ENCODE measurements at regions not wholly inside any gene's neighbourhood (a gene's known extent, or its start where the extent isn't known, plus 50 kb on each side); places are given as distances from the start of the nearest gene placed in this dataset.

DNA sequence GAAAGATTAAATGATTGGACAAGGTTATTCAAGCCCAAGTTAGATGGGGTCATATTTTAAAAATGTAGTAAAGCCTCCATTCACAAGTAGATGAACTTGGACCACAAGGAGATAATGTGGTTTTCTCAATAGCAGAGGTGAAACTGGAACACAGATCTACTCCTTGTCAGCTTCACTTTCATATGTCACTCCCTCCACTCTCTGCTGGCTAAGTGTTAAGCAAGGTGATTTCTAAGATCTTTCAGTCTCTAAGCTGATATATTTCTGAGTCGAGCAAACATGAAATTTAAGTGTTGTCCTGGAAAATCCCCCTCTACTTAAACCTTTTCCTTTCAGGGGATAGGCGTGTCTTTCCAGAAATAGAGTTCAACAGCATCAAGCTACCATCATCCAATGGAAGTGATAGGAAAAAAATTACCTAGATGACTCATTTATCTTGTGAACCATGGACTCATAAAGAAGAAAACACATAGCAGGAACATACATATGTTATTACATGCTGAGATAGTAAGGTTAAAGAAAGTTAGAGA is 275.0 kb downstream of the PTEN start:
- peak; percentile 65 for DNase-seq

GRCh38 chr10:88147000-88147798 is 283.8 kb downstream of the PTEN start:
- DNase-seq: no peak

DNA sequence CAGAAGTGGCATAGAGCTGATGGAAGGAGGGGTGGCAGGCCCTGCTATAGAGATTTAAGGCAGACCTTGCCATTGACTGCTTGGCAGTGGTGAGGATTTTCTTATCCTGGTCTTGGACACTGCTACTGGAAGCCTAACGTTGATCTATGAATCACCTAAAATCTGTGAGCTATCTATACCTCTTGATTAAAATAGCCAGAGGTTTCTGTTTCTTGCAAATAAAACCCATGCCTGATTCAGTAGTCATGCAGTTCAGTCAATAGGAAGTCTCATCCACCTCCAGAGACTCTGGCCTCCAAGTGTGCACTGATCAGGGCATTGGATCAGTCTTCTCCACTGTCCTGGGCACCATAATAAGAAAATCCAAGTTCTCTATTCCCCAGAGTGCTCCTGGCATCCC is 286.5 kb downstream of the PTEN start:
- no peak for DNase-seq

DNA sequence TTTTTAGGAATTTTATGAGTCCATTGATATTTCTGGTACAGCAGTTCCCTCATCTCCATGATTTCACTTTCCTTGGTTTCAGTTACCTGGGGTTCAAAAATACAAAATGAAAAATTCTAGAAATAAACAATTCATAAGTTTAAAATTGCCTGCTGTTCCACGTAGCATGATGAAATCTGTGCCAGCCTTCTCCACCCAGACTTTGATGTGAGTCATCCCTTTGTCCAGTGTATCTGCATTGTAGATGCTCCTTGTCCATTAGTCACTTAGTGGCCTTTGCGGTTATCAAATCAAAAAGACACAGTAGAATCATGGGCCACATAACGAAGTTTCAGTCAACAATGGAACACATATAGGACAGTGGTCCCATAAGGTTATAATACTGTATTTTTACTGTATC is 286.9 kb downstream of the PTEN start:
- DNase-seq: no peak

DNA sequence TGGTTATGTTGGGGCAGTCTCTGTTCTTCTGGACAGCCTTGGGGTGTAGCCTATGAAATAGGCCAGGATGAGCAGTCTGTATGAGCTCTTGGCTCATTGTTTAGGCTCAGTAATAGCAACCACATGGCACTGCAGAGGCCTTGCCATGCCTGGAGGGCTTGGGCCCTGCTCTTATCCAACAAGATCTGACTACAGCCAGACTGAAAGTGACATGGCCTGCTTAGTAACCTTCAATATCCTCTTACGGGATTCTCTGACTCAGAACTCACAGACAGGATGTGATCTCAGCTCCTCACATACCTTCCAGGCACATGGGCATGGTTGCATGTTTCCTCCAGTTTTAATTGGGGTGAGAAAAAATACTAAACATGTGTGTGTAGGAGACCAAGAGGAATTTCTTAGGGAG is 289.3 kb downstream of the PTEN start:
- peak; percentile 90 for DNase-seq

DNA sequence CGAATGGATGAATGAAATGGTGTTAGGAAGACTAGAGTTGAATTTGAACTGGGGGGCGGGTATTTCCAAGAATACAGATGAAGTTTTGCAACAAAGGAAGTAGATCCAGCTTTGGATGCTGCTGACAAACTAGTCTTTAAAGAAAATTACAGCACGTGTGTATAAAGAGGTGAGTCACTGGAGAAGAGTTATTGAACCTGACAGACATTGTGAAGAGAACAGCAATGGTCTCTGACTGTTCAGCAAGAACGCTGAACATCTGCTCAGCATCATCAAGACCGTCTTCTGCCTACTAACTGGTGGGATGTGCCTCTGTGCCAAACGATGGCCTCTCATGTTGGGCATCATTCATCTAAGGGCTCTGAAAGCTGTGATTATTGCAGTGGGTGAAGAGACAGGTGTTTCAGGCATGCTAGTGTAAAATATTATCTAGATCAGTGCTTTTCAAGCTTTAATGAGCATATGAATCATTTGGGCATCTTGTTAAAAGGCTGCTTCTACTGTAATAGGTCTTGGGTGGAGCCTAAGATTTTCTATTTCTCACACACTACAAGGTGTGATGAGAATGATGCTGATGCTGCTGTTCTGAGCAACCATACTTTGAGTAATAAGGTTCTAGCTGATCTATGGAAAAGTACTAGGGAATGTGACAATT is 291.3 kb downstream of the PTEN start:
- DNase-seq: no peak

- no peak for DNase-seq
Observed at GRCh38 chr10:88156341-88156740, 292.9 kb downstream of the PTEN start.

DNA sequence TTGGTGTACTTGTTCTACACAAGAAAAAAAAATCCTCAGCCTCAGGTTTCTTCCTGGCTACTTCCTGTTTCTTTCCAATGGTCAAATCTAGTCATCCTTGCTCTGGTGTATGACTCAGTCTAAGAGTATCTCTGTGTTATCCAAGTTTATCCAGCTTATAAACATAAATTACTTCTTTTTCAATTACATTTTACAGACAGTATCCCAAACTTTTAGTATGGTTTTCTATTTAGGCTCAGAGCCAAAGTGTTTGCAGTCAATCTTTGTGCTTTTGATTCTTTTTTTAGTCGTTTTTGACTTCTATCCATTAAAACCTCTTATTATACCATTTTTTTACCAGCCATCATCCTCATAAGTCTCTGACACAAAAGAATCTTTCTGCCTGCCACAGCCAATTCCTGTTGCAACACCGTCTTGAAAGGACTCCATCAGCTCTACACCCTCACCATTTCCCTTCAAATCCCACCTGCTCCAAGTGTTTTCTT is 294.6 kb downstream of the PTEN start:
- no peak for DNase-seq

DNA sequence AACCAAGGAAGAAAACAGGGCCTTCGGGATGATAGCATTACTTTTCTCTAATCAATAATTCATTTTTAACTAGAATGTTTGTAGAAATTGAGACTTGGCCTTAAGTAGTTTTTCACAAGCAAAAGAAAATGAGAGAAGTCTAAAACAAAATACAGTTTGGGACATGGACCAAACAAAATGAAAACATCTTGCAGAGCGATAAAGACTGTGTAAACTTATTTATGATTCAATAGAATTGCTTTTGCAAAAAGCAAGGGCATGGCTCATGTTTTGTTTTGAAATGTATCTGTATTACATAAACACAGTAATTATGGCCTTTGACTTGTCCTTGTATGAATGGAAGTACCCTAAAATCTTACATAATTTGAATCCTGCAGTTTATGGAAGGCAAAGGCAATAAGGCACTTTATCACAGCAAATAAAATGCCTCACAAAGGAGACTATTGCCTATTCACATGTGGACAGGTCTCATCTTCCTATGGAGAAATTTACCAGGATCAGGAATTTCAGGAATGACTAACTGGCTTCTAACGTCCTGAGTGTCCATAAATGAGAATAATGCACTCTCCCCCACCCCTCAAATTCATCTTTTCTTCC is 295.2 kb downstream of the PTEN start:
- DNase-seq: no peak

DNA sequence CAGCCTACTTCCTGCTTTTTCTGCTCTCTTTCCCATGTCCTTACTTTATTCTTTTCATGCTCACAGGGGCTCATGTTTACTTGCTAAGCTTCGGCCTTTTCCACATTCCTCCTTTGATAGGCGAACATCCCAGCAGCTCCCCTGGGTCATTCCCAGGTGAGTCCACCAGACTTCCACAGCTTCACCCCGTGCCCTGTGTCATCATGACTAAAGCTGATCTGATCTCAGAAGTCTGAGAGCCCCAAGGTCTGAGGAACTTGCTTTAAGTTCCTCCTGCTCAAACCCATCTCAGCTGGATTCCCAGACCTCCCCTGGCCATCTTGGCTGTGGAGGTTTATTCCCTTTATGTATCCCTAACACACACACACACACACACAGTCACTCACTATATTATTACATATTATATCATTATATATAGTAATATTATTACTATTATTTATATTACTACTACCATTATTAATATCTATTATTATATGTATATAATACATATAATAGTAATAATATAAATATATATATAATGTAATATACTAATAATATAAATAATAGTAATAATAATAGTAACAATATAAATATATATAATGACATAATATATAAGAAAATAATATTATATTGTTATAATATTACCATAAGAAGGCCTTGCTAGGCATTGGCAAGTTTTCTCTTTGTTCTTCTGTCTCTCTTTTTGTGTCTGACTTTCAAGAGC is 295.9 kb downstream of the PTEN start:
- DNase-seq: no peak

GRCh38 chr10:88161070-88161469 is 297.6 kb downstream of the PTEN start:
- DNase-seq: no peak

DNA sequence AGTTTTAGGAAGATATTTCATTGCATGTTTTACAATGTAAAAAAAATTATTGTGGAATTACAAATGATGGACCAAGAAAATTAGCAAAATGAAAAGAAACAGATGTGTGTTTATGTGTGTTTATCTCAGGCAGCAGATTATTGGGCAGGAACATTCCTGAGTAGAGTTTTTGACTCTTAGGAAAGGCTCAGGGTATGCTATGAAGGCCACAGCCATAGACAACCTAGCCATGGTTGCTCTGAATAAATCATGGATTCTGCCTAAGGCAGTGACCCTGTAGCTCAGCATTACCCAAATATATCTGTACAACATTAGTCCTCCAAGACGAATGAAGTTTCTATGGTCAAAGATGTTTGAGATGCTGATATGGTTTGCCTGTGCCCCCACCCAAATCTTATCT is 298.3 kb downstream of the PTEN start:
- DNase-seq: no peak

GRCh38 chr10:88162852-88163251 is 299.4 kb downstream of the PTEN start:
- DNase-seq: no peak

DNA sequence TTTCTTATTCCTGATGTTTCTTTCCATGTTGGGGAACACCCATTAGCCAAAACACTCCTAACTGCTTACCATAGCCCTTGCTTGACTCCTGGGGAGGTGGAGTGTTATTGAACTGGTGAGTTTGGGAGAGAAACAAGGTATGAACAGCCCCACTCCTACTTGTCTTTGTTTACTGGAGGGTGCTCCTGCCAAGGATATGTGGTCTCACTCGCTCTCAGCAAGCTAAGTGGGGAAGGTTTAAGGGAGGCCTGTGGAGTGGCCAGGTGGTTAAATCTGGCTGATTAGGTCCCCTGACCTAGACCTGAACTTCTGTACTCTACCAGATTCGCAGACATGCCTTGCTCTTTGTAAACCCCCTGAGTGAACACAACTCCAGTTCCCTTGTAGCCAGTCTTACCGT is 300.1 kb downstream of the PTEN start:
- DNase-seq: no peak

DNA sequence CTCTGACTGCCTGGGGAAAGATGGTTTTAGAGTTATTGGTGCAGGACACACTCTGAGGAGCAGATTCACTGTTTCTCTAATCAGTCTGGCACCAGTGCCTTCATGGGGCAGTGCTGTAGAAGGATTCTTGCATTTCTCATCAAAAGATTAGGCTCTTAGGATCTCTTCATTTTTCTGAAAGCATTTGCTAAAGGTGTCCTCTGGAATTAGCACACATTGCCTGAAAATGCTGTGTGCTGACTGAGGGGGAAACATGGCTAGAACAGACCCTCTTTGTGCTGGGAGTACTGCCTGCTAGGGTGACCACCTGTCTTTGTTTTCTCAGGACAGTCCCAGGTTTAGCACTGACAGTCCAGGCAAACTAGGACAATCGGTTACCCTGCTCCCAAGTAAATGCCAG is 301.0 kb downstream of the PTEN start:
- DNase-seq: no peak

GRCh38 chr10:88165849-88166271 is 302.4 kb downstream of the PTEN start:
- DNase-seq: no peak

DNA sequence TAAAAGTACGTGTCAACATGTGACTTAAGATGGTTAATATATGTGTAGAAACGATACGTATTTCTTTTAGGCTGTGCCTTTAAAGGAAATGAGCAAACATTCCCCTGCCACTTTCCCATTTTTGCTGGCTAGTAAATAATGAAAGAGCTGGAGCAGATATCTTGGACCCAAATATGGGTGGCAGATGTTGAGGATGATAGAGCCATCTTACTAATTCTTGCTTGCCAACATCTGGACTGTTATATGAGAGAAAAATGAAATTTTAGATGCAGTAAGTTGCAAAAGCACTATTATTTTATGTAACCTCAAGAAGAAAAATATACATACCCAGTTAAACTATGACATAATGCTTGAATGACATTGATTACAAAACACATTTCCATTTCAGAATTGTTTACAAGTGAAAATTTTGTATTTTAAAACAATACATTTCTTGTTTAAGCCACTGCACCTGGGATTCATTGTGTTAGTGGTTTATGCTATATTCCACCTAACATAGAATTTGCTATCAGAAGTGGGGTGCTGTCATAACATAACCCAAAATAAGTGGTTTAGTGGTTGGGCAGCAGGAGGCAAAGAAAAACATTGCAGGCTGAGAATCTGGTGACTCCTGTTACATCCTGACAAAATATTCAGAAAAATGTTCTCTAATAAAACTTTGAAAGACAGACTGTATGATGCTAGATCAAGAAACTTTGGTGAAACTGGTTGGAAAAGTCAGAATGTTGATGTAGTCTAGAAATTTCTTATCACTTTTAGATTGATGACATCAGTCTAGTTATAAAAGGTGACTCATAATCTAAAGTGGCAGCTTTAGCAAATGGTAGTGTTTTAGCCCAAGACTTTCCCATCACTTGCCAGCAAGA is 305.0 kb downstream of the PTEN start:
- DNase-seq: no peak

- DNase-seq: no peak
Observed at GRCh38 chr10:88169037-88169319, 305.6 kb downstream of the PTEN start.

GRCh38 chr10:88170628-88171027 is 307.2 kb downstream of the PTEN start:
- DNase-seq: no peak

DNA sequence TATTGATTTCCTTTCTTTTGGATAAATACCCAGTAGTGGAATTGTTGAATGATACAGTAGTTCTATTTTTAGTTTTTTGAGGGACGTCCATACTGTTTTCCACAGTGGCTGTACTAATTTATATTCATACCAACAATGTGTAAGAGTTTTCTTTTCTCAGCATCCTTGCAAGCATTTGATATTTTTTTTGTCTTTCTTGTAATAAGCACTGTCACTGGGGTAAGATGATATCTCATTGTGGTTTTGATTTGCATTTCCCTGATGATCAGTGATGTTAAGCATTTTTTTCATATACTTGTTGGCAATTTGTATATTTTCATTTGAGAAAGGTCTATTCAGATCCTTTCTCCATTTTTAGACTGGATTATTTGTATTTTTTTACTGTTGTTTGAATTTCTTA is 308.7 kb downstream of the PTEN start:
- no peak for DNase-seq

DNA sequence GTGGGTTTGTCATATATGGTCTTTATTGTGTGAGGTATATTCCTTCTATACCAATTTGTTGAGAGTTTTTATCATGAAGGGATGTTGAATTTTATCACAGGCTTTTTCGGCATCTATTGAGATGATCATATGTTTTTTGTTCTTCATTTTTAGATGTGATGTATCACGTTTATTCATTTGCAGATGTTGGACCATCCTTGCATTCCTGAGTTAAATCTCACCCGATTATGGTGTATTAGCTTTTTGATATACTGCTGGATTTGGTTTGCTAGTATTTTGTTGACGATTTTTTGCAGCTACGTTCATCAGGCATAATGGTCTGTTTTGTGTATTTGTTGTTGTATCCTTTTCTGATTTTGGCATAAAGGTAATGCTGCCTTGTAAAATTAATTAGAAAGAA is 311.0 kb downstream of the PTEN start:
- DNase-seq: no peak

GRCh38 chr10:88178758-88179157 is 315.3 kb downstream of the PTEN start:
- no peak for DNase-seq
